IMR-90 (cell line): ENCODE measurements at regions not wholly inside any gene's neighbourhood (a gene's known extent, or its start where the extent isn't known, plus 50 kb on each side); places are given as distances from the start of the nearest gene placed in this dataset.

ENCODE experiments used
- MXI1 ChIP-seq: IDR thresholded peaks from 2 replicates; pipeline ENCODE4 v1.6.1; 2012; ENCODE audit warnings: low read depth, mild to moderate bottlenecking, low read length, moderate library complexity, borderline replicate concordance
- TF ChIP-seq, protein P1 (sequence below): conservative IDR thresholded peaks from 2 replicates; pipeline ENCODE4 v1.5.1; 2012; ENCODE audit warnings: mild to moderate bottlenecking, low read depth, low read length, improper control_type of control experiment

DNA sequence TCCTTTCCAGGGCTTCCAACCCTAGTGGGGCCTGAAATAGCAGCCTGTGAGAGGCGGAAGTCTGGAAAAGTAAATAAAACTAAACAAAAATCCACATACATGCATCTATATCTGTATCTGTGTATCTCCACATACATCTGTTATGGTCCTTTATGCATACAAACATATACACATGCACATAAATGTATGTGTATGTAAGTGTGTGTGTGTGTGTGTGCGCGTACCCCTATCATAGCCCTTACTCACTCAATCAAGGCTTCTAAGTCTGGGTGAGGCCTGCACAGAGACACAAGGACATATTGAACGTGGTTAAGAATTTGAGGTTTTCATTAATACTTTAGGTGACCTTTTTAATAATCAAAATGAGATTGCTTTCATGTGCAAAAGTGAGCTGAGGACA is 98.9 kb upstream of the CYRIA start:
- TF ChIP-seq, protein P1, sequence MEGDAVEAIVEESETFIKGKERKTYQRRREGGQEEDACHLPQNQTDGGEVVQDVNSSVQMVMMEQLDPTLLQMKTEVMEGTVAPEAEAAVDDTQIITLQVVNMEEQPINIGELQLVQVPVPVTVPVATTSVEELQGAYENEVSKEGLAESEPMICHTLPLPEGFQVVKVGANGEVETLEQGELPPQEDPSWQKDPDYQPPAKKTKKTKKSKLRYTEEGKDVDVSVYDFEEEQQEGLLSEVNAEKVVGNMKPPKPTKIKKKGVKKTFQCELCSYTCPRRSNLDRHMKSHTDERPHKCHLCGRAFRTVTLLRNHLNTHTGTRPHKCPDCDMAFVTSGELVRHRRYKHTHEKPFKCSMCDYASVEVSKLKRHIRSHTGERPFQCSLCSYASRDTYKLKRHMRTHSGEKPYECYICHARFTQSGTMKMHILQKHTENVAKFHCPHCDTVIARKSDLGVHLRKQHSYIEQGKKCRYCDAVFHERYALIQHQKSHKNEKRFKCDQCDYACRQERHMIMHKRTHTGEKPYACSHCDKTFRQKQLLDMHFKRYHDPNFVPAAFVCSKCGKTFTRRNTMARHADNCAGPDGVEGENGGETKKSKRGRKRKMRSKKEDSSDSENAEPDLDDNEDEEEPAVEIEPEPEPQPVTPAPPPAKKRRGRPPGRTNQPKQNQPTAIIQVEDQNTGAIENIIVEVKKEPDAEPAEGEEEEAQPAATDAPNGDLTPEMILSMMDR, result no peak
- TF ChIP-seq MXI1, result no peak
